CD4-positive, alpha-beta T cell treated with Interleukin-21 for 1 hour (primary cell): ENCODE measurements at regions not wholly inside any gene's neighbourhood (a gene's known extent, or its start where the extent isn't known, plus 50 kb on each side); places are given as distances from the start of the nearest gene placed in this dataset.

Experiments used
- DNase-seq: peaks from one replicate; pipeline ENCODE4 v3.0.0-alpha.2; 2020

DNA sequence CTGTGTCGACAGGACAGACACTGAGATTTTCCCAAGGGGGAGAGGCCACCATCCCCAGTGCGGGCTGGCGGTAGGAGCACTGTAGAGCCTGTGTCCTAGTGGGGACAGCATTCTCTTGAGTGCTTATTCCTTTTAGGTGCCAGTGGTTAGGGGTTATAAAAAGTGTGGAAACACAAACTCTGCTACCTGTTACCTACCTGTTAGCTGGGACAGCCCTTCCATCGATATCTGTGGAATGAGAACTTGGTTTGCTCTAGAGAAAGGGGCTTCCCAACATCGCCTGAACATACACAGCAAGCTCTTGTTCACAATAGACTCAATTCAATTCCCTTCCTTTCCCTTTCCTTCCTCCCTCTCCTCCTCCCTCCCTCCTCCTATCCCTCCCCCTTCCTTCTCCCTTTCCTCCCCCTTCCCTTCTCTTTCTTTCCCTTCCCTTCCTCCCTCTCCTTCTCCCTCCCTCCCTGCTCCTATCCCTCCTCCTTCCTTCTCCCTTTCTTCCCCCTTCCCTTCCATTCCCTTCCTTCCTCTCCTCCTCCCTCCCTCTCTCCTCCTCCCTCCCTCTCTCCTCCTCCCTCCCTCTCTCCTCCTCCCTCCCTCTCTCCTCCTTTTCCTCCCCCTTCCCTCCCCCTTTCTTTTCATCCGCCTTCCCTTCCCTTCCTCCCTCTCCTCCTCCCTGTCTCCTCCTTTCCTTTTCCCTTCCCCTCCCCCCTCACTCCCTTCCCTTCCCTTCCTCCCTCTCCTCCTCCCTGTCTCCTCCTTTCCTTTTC is 188.5 kb downstream of the URI1 start:
- no peak for DNase-seq

DNA sequence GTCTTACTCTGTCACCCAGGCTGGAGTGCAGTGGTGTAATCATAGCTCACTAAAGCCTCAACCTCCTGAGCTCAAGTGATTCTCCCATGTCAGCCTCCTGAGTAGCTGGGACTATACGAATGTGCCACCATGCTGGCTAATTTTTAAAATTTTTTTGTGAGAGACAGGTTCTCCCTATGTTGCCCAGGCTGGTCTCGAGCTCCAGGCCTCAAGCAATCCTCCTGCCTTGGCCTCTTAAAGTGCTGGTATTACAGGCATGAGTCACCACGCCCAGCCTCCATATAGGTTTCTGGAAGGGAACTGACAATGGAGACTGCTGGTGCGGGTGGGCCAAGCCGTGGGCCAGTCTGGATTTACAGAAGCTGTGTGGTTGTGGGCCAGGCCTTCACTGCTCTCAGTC is 189.2 kb downstream of the URI1 start:
- DNase-seq, result no peak

DNA sequence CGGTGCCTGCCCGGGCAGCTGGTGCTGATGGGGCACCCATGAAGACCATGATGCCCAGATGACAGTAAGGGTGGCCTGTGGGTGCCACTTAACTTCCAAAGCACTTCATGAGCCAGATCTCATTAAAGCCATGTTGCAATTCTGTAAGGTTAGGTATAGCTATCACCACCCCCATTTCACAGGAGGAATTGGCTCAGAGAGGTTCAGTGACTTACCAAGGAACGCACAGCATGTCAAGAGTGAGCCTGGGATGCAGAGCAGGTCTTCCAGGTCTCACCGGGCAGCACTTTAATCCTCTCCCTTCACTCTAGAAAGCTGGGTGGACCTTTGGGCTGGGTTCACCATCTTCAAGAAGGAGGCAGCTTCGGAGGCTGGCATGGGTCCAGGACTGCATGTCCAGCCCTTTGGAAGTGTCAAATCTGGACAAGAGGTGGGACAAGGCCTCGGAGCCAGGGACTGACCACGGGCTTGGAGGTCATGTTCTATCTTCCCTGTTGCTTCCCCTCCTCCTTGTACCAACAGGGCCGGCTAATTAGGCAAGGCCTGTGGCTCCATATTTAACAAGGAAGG is 189.8 kb downstream of the URI1 start:
- no peak for DNase-seq

DNA sequence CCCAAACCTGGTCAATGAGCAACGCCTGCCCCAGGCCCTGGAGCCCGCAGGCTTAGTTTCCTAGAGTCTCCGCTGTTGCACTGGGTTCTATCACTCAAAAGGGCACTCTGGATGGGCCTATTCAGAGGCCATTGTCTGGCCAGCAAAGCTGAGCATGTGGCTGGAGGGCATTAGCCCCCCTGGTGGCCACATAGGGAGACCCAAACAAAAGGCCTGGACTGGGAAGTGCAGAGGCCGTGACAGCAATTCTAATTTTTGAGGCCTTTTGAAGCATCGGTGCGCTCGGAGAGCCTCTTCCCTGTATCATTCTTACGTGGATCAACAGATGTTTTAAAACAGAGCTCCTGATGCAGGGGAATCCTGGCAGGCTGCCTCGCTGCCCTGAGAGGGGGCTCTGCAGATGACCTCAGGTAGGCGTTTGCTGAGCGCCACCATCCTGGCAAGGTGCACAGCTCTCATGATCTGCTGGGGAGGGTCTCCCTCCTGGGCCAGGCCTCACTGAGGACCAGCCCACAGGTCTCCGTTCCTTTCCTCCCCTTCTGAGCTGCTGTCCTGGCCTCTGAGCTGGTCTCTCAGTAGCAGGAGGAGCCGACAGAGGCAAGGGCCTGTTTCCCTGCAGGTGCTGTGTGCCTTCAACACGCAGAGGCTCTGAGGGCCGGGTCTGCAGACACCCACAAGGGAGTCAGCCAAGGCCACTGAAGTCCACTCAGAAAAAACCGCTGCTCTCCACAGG is 190.5 kb downstream of the URI1 start:
- no peak for DNase-seq

DNA sequence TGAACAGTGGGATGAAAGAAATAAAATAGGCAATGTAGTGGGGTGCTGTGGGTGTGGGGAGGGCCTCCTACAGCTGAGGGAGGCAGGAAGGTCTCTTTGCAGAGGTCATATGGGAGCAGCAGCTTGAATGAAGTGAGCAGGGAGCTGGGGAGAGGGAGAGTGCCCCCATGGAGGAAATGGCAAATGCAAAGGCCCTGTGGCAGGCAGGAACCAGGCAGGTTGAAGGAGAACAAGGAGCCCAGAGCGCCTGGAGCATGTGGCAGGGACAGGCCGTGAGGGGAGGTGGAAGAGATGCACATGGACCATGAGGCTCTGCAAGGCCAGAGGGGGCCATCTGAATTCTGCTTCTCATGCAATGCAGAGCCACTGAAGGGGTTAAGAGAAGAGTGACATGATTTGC is 191.8 kb downstream of the URI1 start:
- DNase-seq, result no peak

DNA sequence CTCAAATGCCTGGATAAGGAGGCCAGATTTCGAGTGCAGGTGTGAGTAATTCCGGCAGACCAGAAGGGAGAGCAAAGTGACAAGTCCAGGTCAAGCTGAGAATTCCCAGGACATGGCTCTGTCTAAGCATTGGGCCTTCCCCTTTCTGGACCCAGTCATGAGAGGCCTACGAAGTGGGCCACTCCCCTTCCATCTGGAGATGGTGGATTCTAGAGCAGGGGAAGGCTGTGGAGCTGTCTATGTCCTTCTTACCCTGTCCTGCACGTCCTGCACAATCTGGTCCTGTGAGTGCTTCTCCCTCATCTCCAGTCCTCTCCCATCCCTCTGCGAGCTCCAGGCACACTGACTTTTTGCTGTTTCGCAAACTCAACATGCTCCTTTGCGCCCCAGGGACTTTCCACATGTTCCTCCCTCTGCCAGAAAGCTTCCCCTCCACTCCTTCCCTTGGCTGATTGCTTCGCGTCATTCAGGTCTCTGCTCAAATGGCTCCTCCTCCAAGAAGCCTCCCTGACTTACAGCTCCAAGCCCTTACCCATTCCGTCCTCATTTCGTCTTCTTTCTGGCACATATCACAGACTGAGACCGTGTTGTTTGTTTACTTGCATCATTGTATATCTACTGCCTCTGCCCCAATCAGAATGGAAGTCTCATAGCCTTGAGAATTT is 193.2 kb downstream of the URI1 start:
- no peak for DNase-seq

DNA sequence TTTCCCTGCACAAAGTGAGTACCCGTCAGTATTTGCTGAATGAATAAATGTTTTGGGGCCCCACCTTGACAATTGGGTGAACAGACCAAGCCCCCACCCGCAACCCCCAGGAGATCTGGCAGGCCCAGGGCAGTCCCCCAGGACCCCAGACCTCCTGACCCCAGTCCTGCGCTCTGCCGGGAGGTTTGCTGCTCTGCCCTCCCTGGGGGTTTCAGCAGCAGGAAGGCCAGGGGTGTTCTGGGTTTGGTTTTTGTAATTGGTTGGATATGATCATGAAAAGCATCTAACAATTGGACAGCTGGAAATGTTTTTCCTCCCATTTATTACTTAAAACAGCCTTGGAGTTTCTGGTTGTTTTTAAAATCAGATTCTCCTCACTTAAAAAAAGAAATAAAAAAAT is 193.8 kb downstream of the URI1 start:
- no peak for DNase-seq

DNA sequence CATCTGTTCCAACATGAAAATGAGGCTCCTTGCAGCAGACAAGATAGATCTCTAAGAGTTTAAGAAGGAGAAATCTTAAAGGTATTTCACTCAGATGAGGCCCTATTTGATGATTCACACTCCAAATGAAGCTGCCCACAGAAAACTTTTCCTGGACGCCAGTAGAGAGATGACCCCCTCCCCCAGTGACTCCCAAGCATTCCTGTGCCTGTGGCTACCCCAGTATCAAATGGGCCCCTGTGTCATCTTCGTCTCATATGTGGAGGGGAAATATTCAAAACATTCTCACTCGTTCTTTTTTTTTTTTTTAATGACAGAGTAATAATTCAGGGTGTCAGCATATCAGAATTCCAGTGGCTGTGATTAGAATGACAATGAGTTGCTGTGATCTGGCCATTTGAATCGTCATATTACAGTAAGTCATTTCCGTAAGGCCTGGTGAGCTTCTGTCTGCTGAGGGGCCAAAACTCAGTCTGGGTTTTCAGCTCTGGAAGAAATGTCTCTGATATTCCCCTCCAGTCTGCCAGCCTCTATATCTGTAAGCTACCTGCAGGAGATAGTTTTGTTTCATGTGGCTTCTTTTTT is 194.7 kb downstream of the URI1 start:
- DNase-seq, result no peak

DNA sequence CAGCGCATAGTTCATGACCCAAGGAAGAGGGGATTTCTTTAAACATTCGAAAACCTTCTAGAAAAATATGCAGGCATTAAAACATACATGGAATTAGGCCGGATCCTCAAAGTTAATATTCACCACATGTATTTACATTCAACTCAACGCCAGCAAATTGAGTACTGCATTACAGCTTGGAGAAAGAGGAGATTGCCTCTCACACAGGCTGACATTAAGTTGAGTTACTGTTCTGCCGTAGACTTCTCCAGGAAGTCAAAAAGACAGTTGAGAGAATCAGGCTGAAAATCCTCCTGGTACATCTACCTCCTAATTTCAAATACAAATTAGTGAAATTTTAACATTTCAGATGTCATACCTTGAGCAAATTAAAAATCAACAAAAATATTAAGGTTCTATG is 195.7 kb downstream of the URI1 start:
- no peak for DNase-seq

DNA sequence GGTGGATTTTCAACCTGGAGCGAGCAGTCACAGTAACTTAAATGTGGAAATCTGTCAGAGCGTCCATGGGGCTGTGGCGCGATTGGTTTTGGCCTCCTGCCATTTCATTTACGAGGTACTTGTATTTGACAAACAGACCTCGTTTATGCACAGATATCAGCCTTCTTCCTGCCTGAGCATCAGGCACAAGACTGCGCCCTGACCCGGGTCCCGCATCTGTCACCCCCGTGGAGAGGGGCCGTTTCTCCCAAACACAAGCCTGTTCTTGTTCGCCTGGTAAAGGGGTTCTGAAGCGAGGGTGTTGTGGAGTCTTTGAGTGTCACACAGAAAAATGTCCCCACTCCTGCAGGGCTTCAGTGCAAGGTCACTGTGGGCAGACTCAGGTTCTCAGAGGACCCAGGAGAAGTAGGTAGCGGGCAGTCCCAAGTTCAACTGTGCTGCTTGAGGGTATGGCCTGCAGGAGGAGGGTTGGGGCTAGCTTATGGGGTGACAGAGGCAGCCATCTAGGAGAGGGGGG is 202.3 kb downstream of the URI1 start:
- DNase-seq, result no peak

DNA sequence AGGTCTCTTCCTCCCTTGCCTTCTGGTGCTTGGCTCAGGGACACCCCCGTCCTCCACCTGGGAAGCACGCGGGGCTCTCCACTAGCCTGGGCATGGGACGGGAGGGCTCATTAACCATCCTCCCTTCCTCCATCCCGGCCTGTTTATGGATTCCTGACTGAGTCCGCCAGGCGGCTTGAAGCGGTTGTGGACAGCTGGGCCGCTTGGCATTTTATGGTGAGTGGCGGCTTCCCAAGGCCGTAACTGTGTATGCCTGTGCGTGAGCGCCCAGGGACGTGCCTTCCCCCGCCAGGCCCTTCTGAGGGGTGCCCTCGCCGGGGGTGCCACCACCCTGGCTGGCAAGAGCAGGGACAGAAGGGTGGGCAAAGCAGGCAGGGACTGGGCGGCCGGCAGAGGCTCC is 202.8 kb downstream of the URI1 start:
- no peak for DNase-seq

DNA sequence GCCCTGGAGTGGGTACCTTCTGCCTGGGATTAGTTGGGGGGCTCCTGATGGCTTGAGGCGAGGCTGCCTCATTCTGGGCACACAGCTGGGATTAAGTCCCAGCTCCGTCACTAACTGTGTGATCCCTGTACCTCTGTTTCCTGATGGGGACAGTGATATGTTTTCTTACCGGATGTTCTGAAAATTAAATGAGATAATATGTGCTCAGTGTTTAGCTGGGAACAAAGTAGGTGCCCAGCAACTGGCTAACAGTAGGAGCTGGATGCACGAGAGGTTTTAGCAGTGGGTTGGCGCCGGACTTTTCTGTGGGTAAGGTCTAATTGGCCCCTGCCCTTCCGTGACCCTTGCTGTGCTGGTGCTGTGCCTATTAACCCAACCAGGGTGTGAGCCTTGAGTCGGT is 203.4 kb downstream of the URI1 start:
- no peak for DNase-seq

DNA sequence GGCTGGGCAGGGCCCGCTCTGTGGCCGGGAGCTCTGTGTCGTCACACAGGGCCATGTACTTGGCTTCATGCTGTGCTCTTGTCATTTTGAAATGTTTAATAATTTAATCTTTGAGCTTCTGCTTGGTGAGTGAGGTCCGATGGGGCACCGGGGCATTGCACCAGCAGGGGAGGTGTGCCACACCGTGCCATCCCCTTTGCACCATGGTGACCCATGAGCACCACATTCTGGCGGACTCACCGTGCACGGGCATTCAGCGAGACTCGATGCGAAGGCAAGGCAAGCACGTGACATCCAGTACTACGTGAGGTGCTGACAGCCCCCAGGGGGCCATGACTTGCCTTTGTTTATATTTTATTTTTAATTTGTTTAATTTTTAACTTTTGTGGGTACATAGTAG is 204.3 kb downstream of the URI1 start:
- no peak for DNase-seq

DNA sequence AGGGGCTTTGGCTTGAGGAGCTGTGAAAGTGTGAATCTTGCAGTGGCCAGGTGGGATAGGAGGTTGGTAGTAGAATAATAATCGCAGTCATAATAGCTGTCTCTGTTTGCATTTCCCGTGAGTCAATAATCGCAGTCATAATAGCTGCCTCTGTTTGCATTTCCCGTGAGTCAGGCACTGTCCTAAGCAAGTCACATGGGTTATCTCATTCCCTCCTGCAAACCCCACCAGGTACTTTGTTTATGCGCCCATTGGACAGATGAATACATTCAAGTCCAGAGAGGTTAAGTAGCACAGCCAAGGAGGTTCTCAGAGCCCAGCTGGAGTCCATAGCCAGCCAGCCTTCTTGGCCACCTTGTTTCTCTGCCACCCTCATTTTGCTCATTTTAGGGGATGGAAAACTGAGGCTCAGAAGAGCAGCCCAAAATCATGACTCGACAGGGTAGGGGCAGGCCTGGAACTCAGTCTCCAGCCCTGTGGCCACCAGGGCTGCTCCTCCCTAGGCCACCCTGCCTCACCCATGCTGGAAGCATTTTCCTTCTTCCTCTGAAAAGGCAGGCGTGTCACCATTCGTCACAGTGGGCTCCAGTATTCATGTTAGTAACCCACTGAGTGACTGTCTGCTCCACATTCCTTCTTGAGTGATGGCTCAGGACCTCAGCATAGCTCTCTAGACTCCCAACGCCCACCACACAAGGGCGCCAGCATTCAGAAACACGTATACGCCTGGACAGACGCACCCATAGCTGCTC is 206.2 kb downstream of the URI1 start:
- DNase-seq, result no peak

DNA sequence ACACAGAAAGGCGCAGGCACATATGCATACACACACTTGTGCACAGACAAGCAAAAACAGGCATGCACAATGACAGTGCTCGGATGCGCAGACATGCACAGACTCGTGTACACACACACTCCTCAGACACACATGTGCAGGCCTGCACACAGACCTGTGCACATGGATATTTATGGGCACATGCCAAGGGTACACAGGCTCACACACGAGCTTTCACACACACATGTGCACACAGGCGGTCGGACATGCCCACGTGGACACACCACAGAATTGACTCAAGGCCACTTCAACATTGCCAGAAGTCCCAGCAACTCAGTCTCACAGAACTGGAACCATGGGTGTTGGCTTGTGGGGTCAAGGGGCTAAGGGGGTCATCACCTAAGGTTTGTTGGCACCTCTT is 206.8 kb downstream of the URI1 start:
- no peak for DNase-seq

DNA sequence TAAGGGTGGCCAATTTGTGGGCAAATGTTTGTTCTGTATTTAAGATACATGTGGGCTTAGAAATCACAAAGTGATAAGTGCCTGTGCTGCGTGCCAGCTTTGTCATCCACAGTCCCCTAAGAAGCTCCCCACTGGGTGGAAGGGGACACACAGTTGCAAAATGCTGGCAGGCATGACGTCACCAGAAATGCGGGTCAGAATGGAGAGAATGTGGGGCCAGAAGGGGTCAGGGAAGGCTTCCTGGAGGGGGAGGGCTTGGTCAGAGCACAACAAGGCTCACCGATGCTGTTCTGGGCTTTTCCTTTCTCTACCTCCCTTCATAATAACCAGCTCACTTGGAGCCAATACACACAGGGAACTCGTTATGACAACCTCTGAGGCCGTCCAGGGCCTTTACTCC is 207.3 kb downstream of the URI1 start:
- DNase-seq, result no peak

DNA sequence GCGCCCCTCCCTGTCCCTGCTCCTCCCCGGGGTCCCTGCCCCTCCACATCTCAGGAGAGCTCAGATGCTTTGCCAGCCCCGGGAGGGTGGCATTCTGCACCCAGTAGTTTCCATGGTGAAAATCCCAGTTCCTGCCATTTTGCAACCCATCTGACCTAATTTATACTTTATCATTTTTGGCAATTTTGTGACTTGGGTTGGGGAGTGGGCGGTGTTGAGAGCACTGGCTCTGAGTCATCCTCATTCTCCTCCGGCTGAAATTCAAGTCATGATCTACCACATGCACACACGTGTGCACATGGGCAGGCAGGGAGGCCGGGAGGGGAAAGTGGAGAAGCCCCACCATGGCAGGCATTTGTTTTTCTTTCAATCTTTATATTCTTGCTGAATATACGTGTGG is 208.6 kb downstream of the URI1 start:
- DNase-seq, result no peak

DNA sequence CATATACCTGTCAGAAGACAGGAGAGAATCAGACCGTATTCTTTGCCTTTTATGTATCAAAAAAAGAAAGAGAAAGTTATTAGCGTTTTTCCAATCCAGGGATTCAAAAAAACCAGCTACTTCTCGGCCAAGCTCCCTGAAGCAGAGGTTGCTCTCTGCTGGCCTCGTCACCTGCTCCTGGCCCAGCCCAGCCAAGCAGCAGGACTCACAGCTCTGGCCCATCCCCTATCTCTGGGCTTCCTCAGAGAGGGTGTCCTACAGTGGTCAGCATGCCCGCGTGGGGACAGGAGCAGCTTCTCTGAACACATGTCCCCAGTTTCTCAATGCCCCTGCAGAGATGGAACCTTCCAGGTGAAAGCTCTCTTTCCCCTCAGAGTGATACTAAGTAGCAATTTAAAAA is 209.0 kb downstream of the URI1 start:
- DNase-seq, result no peak

DNA sequence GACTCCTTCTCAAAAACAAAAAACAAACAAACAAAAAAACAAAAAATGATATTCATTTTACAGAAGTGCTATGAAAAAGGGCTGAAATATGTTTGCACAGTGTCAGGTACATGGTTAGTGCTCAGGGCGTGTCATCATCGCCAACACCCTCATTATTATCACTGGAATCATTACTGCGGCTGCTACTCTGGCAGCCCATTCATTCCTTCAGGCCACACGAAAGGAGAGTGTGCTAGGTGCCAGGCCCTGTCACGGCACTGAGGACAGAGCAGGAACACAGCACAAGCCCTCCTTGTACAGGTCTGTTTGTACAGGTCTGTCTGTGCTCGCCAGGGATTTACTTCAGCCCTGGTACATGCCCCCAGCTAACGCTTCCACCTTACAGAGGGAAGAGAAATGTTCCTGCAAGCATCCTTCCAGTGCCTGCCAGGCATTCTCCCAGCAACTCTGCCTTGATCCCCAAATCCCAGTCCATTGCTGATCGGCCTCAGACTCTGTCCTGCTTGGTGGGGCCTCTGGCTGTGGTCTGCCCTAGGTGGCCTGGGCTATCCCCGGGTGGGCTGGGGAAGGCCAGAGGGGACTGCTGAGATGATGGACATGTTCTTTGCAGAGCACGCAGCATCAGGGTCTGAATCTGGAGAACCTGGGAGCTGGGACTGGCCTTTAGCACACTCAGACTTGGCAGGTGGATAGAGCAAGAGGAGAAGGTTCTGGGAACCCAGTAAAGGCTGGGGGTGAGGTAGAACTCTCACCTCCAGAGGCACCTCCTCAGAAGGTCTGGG is 210.7 kb downstream of the URI1 start:
- no peak for DNase-seq

DNA sequence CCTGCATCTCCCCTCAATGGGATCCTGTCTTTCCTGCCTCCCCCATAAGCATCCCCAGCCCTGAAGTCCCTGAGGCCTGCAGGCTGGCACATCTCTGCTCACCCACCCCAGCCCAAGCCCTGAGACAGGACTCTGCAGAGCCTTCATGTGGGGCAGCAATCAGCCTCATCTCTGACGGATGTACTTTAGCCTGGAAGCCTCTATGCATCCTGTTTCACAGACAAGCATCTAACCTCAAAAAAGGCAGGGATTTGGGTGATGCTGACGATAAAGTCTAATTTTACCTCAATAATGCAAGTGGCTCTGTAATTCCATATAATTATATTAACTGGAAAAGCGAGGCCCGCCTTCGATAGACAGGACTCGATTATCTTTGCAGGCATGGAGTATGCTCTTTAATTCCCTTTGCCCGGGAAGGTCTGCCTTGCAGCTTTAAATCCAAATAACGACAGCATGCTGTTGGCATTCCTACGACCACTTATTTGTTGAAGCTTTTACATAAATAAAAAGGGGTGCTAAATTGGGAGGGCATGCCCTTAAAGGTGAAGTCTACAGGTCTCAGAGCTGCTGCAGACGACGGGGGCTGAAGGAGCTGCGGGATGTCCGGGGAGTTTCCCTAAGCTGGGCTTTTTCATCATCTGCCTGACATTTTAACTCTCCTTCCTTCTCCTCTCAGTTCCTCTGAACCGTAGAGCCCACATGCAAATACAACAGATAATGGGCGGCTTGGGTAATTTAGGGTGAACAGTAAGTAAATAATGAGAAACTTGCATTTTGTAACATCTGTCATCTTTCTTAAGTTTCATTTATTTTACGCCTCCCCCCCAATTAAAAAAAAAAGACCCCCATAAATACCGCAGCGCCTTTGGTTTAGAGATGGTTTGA is 211.5 kb downstream of the URI1 start:
- no peak for DNase-seq

DNA sequence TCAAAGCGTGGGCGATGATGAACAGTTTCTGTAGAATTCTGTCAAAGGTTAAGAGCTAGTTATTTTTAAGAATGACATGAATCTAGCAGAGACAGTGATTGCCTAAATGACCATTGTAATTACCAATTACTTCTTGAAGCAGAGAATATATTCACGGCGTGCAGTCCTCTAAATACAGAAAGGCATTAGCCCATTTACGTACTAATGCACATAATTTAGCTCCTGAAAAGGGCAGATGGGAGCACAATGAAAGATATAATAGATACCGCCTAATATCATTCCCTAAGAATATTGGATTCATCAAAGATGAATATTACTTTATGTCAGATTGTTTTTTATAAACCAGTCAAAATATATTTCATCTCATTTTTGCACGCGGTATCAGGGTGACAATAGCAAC is 212.4 kb downstream of the URI1 start:
- no peak for DNase-seq
